ENCODE measurements at regions not wholly inside any gene's neighbourhood (a gene's known extent, or its start where the extent isn't known, plus 50 kb on each side); places are given as distances from the start of the nearest gene placed in this dataset.
"Not testable (repeated sequence)": the region's sequence is repeated elsewhere in the genome, so short reads cannot be mapped to it uniquely, and the experiment has no call there.

- no peak for DNase-seq (ENCODE audit: low read depth, low spot score)
- no peaks in the 10 kb centered on the region for H3K9me3 ChIP-seq (ENCODE audit: control insufficient read depth, insufficient read depth, low read length)
- no peak overlapping the region for H3K27ac ChIP-seq (ENCODE audit: low read length)
- H3K27me3 ChIP-seq (ENCODE audit: control insufficient read depth, insufficient read depth, low read length): no peaks in the 10 kb centered on the region
- no CpG with 5 or more reads among the region's 1 CpG for WGBS (ENCODE audit: insufficient coverage, insufficient read length)
- H3K36me3 ChIP-seq (ENCODE audit: control insufficient read depth, insufficient read depth, low read length): no peaks in the 10 kb centered on the region
- no peak overlapping the region for H3K4me3 ChIP-seq (ENCODE audit: low read length)
- H3K4me1 ChIP-seq (ENCODE audit: control insufficient read depth, insufficient read depth, low read length): no peaks in the 10 kb centered on the region
Measured at GRCh38 chr5:109563189-109563588, 126.5 kb upstream of the MAN2A1 start.

DNA sequence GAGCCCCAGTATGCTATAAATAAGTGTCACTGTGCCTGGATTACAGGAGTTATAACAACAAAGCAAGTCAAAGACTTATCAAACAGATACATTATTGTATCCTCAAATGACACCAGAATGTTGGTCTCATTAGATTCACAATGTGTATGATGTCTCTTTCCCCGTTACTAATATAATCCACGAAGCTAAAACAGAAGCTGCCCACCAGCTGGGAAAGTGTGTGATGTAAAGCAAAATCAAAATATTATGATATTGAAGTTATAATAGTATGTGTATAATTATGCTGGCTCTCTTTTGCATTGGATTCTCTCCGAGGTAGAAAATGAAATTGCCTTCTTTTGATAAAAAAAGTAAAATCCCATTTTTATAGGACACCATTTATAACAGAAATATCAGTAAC is 127.3 kb upstream of the MAN2A1 start:
- no CpG with 5 or more reads among the region's 3 CpGs for WGBS (ENCODE audit: insufficient coverage, insufficient read length)
- no peak overlapping the region for H3K27ac ChIP-seq (ENCODE audit: low read length)
- H3K27me3 ChIP-seq (ENCODE audit: control insufficient read depth, insufficient read depth, low read length): no peaks in the 10 kb centered on the region
- H3K9me3 ChIP-seq (ENCODE audit: control insufficient read depth, insufficient read depth, low read length): no peaks in the 10 kb centered on the region
- no peak for DNase-seq (ENCODE audit: low read depth, low spot score)
- no peaks in the 10 kb centered on the region for H3K36me3 ChIP-seq (ENCODE audit: control insufficient read depth, insufficient read depth, low read length)
- no peak overlapping the region for H3K4me3 ChIP-seq (ENCODE audit: low read length)
- no peaks in the 10 kb centered on the region for H3K4me1 ChIP-seq (ENCODE audit: control insufficient read depth, insufficient read depth, low read length)

- H3K27ac ChIP-seq (ENCODE audit: low read length): no peak overlapping the region
- no peaks in the 10 kb centered on the region for H3K27me3 ChIP-seq (ENCODE audit: control insufficient read depth, insufficient read depth, low read length)
- H3K36me3 ChIP-seq (ENCODE audit: control insufficient read depth, insufficient read depth, low read length): no peaks in the 10 kb centered on the region
- H3K4me3 ChIP-seq (ENCODE audit: low read length): no peak overlapping the region
- H3K4me1 ChIP-seq (ENCODE audit: control insufficient read depth, insufficient read depth, low read length): no peaks in the 10 kb centered on the region
- H3K9me3 ChIP-seq (ENCODE audit: control insufficient read depth, insufficient read depth, low read length): no peaks in the 10 kb centered on the region
- no peak for DNase-seq (ENCODE audit: low read depth, low spot score)
Measured at GRCh38 chr5:109561447-109561846, 128.3 kb upstream of the MAN2A1 start.

DNA sequence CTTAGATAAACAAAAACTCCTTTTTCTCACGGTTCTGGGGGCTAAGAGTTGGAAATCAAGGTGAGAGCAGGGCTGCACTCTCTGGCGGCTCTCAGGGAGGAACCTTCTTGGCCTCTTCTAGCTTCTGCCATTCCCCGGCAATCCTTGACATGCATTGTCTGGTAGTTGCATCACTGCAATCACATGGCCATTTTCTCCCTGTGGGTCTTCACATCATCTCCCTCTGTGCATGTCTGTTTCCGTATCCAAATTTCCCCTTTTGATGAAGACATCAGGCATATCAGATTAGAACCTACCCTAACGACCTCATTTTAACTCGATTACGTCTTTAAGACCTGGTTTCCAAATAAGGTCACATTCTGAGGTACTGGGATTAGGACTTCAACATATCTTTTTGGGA is 129.2 kb upstream of the MAN2A1 start:
- Histone ChIP-seq H3K9me3 (ENCODE audit: control insufficient read depth, insufficient read depth, low read length) (no peaks in the 10 kb centered on the region), H3K4me3 (ENCODE audit: low read length) (no peak overlapping the region), H3K27me3 (ENCODE audit: control insufficient read depth, insufficient read depth, low read length) (no peaks in the 10 kb centered on the region), H3K36me3 (ENCODE audit: control insufficient read depth, insufficient read depth, low read length) (no peaks in the 10 kb centered on the region), H3K27ac (ENCODE audit: low read length) (no peak overlapping the region), H3K4me1 (ENCODE audit: control insufficient read depth, insufficient read depth, low read length) (no peaks in the 10 kb centered on the region)
- DNase-seq (ENCODE audit: low read depth, low spot score): no peak
- WGBS (ENCODE audit: insufficient coverage, insufficient read length): no CpG with 5 or more reads among the region's 7 CpGs

DNA sequence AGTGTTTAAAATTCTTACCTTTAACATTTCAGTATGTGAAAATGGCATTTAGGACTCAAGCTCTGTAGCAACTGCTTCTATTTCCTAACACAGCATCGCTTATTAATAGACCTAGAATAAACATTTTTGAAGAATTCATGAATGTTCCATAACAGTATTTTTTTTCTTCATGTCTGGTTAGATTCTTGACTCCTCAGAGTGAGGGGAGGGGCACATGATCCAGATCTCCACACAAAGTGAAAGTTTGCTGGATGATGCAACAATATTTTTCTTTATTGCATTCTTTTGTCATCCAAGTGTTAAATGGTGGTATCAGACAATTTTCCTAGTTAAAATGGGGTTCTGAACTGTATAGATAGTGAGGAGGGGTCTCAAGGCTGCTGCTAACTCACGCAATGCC is 130.8 kb upstream of the MAN2A1 start:
- no CpG with 5 or more reads among the region's 2 CpGs for WGBS (ENCODE audit: insufficient coverage, insufficient read length)
- Histone ChIP-seq H3K9me3 (ENCODE audit: control insufficient read depth, insufficient read depth, low read length) (no peaks in the 10 kb centered on the region), H3K4me3 (ENCODE audit: low read length) (no peak overlapping the region), H3K27me3 (ENCODE audit: control insufficient read depth, insufficient read depth, low read length) (no peaks in the 10 kb centered on the region), H3K27ac (ENCODE audit: low read length) (no peak overlapping the region), H3K36me3 (ENCODE audit: control insufficient read depth, insufficient read depth, low read length) (no peaks in the 10 kb centered on the region), H3K4me1 (ENCODE audit: control insufficient read depth, insufficient read depth, low read length) (no peaks in the 10 kb centered on the region)
- no peak for DNase-seq (ENCODE audit: low read depth, low spot score)

DNA sequence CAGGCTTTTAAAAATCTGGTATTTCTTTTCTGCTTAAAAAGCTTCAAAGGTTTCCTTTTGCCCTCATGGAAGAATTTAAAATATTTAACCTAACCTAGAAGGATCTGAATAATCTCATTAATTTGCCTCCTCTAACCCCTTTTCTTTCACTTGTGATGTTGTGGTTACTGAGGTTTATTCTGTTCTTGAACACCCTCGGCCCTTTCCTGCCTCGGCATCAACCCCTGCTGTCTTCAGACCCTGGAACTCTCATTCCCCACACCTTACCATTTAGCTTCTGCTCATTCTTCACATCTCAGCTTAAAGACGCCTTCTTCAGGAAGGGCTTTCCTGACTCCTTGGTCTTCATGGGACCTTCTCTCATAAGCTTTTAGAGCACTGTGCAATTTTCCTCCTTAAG is 131.4 kb upstream of the MAN2A1 start:
- Histone ChIP-seq H3K4me3 (ENCODE audit: low read length) (no peak overlapping the region), H3K36me3 (ENCODE audit: control insufficient read depth, insufficient read depth, low read length) (no peaks in the 10 kb centered on the region), H3K4me1 (ENCODE audit: control insufficient read depth, insufficient read depth, low read length) (no peaks in the 10 kb centered on the region), H3K9me3 (ENCODE audit: control insufficient read depth, insufficient read depth, low read length) (no peaks in the 10 kb centered on the region), H3K27ac (ENCODE audit: low read length) (no peak overlapping the region), H3K27me3 (ENCODE audit: control insufficient read depth, insufficient read depth, low read length) (no peaks in the 10 kb centered on the region)
- DNase-seq (ENCODE audit: low read depth, low spot score): no peak
- WGBS (ENCODE audit: insufficient coverage, insufficient read length): no CpG with 5 or more reads among the region's 3 CpGs

- no peak overlapping the region for H3K27ac ChIP-seq (ENCODE audit: low read length)
- no peaks in the 10 kb centered on the region for H3K9me3 ChIP-seq (ENCODE audit: control insufficient read depth, insufficient read depth, low read length)
- H3K4me1 ChIP-seq (ENCODE audit: control insufficient read depth, insufficient read depth, low read length): no peaks in the 10 kb centered on the region
- DNase-seq (ENCODE audit: low read depth, low spot score): no peak
- H3K27me3 ChIP-seq (ENCODE audit: control insufficient read depth, insufficient read depth, low read length): no peaks in the 10 kb centered on the region
- H3K36me3 ChIP-seq (ENCODE audit: control insufficient read depth, insufficient read depth, low read length): no peaks in the 10 kb centered on the region
- WGBS (ENCODE audit: insufficient coverage, insufficient read length): no CpG with 5 or more reads among the region's 1 CpG
- H3K4me3 ChIP-seq (ENCODE audit: low read length): no peak overlapping the region
Measured at GRCh38 chr5:109553846-109554245, 135.9 kb upstream of the MAN2A1 start.

GRCh38 chr5:109551234-109551633 is 138.5 kb upstream of the MAN2A1 start:
- H3K27me3 ChIP-seq (ENCODE audit: control insufficient read depth, insufficient read depth, low read length); H3K36me3 ChIP-seq (ENCODE audit: control insufficient read depth, insufficient read depth, low read length); H3K27ac ChIP-seq (ENCODE audit: low read length); H3K4me1 ChIP-seq (ENCODE audit: control insufficient read depth, insufficient read depth, low read length); H3K9me3 ChIP-seq (ENCODE audit: control insufficient read depth, insufficient read depth, low read length); DNase-seq (ENCODE audit: low read depth, low spot score); H3K4me3 ChIP-seq (ENCODE audit: low read length): not testable (repeated sequence)
- WGBS (ENCODE audit: insufficient coverage, insufficient read length): no CpG with 5 or more reads among the region's 4 CpGs

GRCh38 chr5:109550077-109550476 is 139.7 kb upstream of the MAN2A1 start:
- H3K27me3 ChIP-seq (ENCODE audit: control insufficient read depth, insufficient read depth, low read length): no peaks in the 10 kb centered on the region
- no peak for DNase-seq (ENCODE audit: low read depth, low spot score)
- WGBS (ENCODE audit: insufficient coverage, insufficient read length): no CpG with 5 or more reads among the region's 1 CpG
- no peaks in the 10 kb centered on the region for H3K36me3 ChIP-seq (ENCODE audit: control insufficient read depth, insufficient read depth, low read length)
- no peak overlapping the region for H3K27ac ChIP-seq (ENCODE audit: low read length)
- H3K4me3 ChIP-seq (ENCODE audit: low read length): no peak overlapping the region
- no peaks in the 10 kb centered on the region for H3K4me1 ChIP-seq (ENCODE audit: control insufficient read depth, insufficient read depth, low read length)
- no peaks in the 10 kb centered on the region for H3K9me3 ChIP-seq (ENCODE audit: control insufficient read depth, insufficient read depth, low read length)

- H3K27ac ChIP-seq (ENCODE audit: low read length): no peak overlapping the region
- no peaks in the 10 kb centered on the region for H3K4me1 ChIP-seq (ENCODE audit: control insufficient read depth, insufficient read depth, low read length)
- DNase-seq (ENCODE audit: low read depth, low spot score): no peak
- H3K4me3 ChIP-seq (ENCODE audit: low read length): no peak overlapping the region
- no peaks in the 10 kb centered on the region for H3K36me3 ChIP-seq (ENCODE audit: control insufficient read depth, insufficient read depth, low read length)
- H3K9me3 ChIP-seq (ENCODE audit: control insufficient read depth, insufficient read depth, low read length): no peaks in the 10 kb centered on the region
- no peaks in the 10 kb centered on the region for H3K27me3 ChIP-seq (ENCODE audit: control insufficient read depth, insufficient read depth, low read length)
Measured at GRCh38 chr5:109546461-109546860, 136.7 kb upstream of the PJA2 start.

GRCh38 chr5:109544873-109545272 is 135.1 kb upstream of the PJA2 start:
- not testable (repeated sequence) for H3K4me1 ChIP-seq (ENCODE audit: control insufficient read depth, insufficient read depth, low read length); H3K27ac ChIP-seq (ENCODE audit: low read length); H3K4me3 ChIP-seq (ENCODE audit: low read length); H3K9me3 ChIP-seq (ENCODE audit: control insufficient read depth, insufficient read depth, low read length); DNase-seq (ENCODE audit: low read depth, low spot score); H3K36me3 ChIP-seq (ENCODE audit: control insufficient read depth, insufficient read depth, low read length); H3K27me3 ChIP-seq (ENCODE audit: control insufficient read depth, insufficient read depth, low read length)
- no CpG with 5 or more reads among the region's 1 CpG for WGBS (ENCODE audit: insufficient coverage, insufficient read length)
